GM20000 (cell line): ENCODE measurements at regions not wholly inside any gene's neighbourhood (a gene's known extent, or its start where the extent isn't known, plus 50 kb on each side); places are given as distances from the start of the nearest gene placed in this dataset.

Experiments used
- DNase-seq: peaks from one replicate; pipeline ENCODE4 v3.0.0; 2012; ENCODE audit warnings: low spot score
- CTCF ChIP-seq: IDR thresholded peaks from 2 replicates; pipeline ENCODE4 v1.5.1; 2012; ENCODE audit warnings: mild to moderate bottlenecking, control low read depth; ENCODE audit errors: extremely low read depth, missing control alignments

- no peak for DNase-seq
- no peak for TF ChIP-seq CTCF
Measured at GRCh38 chr9:90245661-90246060, 397.0 kb downstream of the DIRAS2 start.

- DNase-seq, result no peak
- no peak for TF ChIP-seq CTCF
Measured at GRCh38 chr9:90249094-90249493, 393.5 kb downstream of the DIRAS2 start.

- DNase-seq, result no peak
- no peak for TF ChIP-seq CTCF
Measured at GRCh38 chr9:90251316-90251715, 391.3 kb downstream of the DIRAS2 start.

GRCh38 chr9:90256345-90256744 is 386.3 kb downstream of the DIRAS2 start:
- no peak for TF ChIP-seq CTCF
- no peak for DNase-seq

- DNase-seq, result no peak
- no peak for TF ChIP-seq CTCF
Measured at GRCh38 chr9:90259311-90260246, 383.0 kb downstream of the DIRAS2 start.

- no peak for DNase-seq
- TF ChIP-seq CTCF, result no peak
Measured at GRCh38 chr9:90261698-90262097, 380.9 kb downstream of the DIRAS2 start.

GRCh38 chr9:90268613-90269012 is 374.0 kb downstream of the DIRAS2 start:
- no peak for TF ChIP-seq CTCF
- DNase-seq, result no peak
